ENCODE measurements at regions not wholly inside any gene's neighbourhood (a gene's known extent, or its start where the extent isn't known, plus 50 kb on each side); places are given as distances from the start of the nearest gene placed in this dataset.
"Not testable (repeated sequence)": the region's sequence is repeated elsewhere in the genome, so short reads cannot be mapped to it uniquely, and the experiment has no call there.

GRCh38 chr12:88703790-88704189, 123.5 kb upstream of the KITLG start:
- DNase-seq (ENCODE audit: low spot score in 2 of 2) (no peak), ATAC-seq (replicated peaks; ENCODE audit: extremely low read depth, poor library complexity, severe bottlenecking) (no peak)
- Mint-ChIP-seq H3K36me3 (ENCODE audit: insufficient read depth) (no peaks in the 10 kb centered on the region), H3K4me1 (no peaks in the 10 kb centered on the region), H3K9me3 (peaks cover 17% of the 10 kb centered on the region), H3K27me3 (no peaks in the 10 kb centered on the region), H3K27ac (ENCODE audit: low read depth) (no peak overlapping the region), H3K4me3 (no peak overlapping the region)

- Mint-ChIP-seq H3K27me3 (no peaks in the 10 kb centered on the region), H3K9me3 (peaks cover 10% of the 10 kb centered on the region), H3K27ac (ENCODE audit: low read depth) (no peak overlapping the region), H3K4me1 (no peaks in the 10 kb centered on the region), H3K36me3 (ENCODE audit: insufficient read depth) (no peaks in the 10 kb centered on the region), H3K4me3 (no peak overlapping the region)
- DNase-seq (ENCODE audit: low spot score in 2 of 2) (no peak), ATAC-seq (replicated peaks; ENCODE audit: extremely low read depth, poor library complexity, severe bottlenecking) (no peak)
Observed at GRCh38 chr12:88698471-88698870, 118.2 kb upstream of the KITLG start.

GRCh38 chr12:88693837-88694445, 113.7 kb upstream of the KITLG start:
- Mint-ChIP-seq H3K27me3 (no peaks in the 10 kb centered on the region), H3K9me3 (peaks cover 21% of the 10 kb centered on the region), H3K4me1 (no peaks in the 10 kb centered on the region), H3K4me3 (no peak overlapping the region), H3K36me3 (ENCODE audit: insufficient read depth) (no peaks in the 10 kb centered on the region), H3K27ac (ENCODE audit: low read depth) (no peak overlapping the region)
- ATAC-seq (replicated peaks; ENCODE audit: extremely low read depth, poor library complexity, severe bottlenecking) (no peak), DNase-seq (ENCODE audit: low spot score in 2 of 2) (no peak)

- peaks cover 21% of the 10 kb centered on the region for H3K9me3 Mint-ChIP-seq
- no peak for ATAC-seq (replicated peaks; ENCODE audit: extremely low read depth, poor library complexity, severe bottlenecking)
Observed at GRCh38 chr12:88691811-88692210, 111.5 kb upstream of the KITLG start.

GRCh38 chr12:88684610-88685009, 104.3 kb upstream of the KITLG start:
- Mint-ChIP-seq H3K4me1 (no peaks in the 10 kb centered on the region), H3K36me3 (ENCODE audit: insufficient read depth) (no peaks in the 10 kb centered on the region), H3K27ac (ENCODE audit: low read depth) (no peak overlapping the region), H3K27me3 (no peaks in the 10 kb centered on the region), H3K4me3 (no peak overlapping the region), H3K9me3 (peaks cover 8% of the 10 kb centered on the region)
- DNase-seq (ENCODE audit: low spot score in 2 of 2): no peak
- no peak for ATAC-seq (replicated peaks; ENCODE audit: extremely low read depth, poor library complexity, severe bottlenecking)

More at GRCh38 chr12:88691811-88692210, 111.5 kb upstream of the KITLG start:
- Mint-ChIP-seq H3K27ac (ENCODE audit: low read depth) (no peak overlapping the region), H3K4me3 (no peak overlapping the region), H3K36me3 (ENCODE audit: insufficient read depth) (no peaks in the 10 kb centered on the region), H3K27me3 (no peaks in the 10 kb centered on the region), H3K4me1 (no peaks in the 10 kb centered on the region)
- no peak for DNase-seq (ENCODE audit: low spot score in 2 of 2)

GRCh38 chr12:88684170-88684569, 103.9 kb upstream of the KITLG start:
- Mint-ChIP-seq H3K27me3 (no peaks in the 10 kb centered on the region), H3K4me3 (no peak overlapping the region), H3K9me3 (peaks cover 5% of the 10 kb centered on the region), H3K36me3 (ENCODE audit: insufficient read depth) (no peaks in the 10 kb centered on the region), H3K27ac (ENCODE audit: low read depth) (no peak overlapping the region), H3K4me1 (no peaks in the 10 kb centered on the region)
- no peak for ATAC-seq (replicated peaks; ENCODE audit: extremely low read depth, poor library complexity, severe bottlenecking)
- no peak for DNase-seq (ENCODE audit: low spot score in 2 of 2)

DNA sequence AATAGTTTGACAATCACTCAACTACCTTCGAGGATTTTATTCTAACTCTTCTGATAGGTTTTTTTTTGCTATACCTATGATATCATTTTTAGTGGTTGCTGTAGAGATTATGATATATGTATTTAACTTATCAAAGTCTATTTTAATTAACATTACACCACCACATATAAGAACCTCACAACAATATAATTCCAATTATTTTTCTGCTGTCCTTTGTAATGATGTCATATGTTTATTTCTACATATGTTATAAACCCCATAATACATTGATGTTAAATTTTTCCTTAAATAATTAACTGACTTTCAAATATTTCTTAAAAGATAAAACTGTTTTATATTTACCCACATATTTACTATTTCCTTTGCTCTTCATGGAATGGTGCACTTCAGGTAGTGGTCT, 103.4 kb upstream of the KITLG start:
- Mint-ChIP-seq H3K4me1 (no peaks in the 10 kb centered on the region), H3K4me3 (no peak overlapping the region), H3K36me3 (ENCODE audit: insufficient read depth) (no peaks in the 10 kb centered on the region), H3K27ac (ENCODE audit: low read depth) (no peak overlapping the region), H3K27me3 (no peaks in the 10 kb centered on the region), H3K9me3 (peaks cover 5% of the 10 kb centered on the region)
- ATAC-seq (replicated peaks; ENCODE audit: extremely low read depth, poor library complexity, severe bottlenecking) (no peak), DNase-seq (ENCODE audit: low spot score in 2 of 2) (no peak)

GRCh38 chr12:88681271-88681670, 101.0 kb upstream of the KITLG start:
- DNase-seq (ENCODE audit: low spot score in 2 of 2) (no peak), ATAC-seq (replicated peaks; ENCODE audit: extremely low read depth, poor library complexity, severe bottlenecking) (no peak)
- no peak overlapping the region for H3K27ac Mint-ChIP-seq (ENCODE audit: low read depth)
- no peak overlapping the region for H3K4me3 Mint-ChIP-seq
- peaks cover 5% of the 10 kb centered on the region for H3K9me3 Mint-ChIP-seq
- H3K36me3 Mint-ChIP-seq (ENCODE audit: insufficient read depth): no peaks in the 10 kb centered on the region
- H3K4me1 Mint-ChIP-seq: no peaks in the 10 kb centered on the region
- H3K27me3 Mint-ChIP-seq: no peaks in the 10 kb centered on the region

- Mint-ChIP-seq H3K27ac (ENCODE audit: low read depth) (no peak overlapping the region), H3K4me1 (no peaks in the 10 kb centered on the region), H3K36me3 (ENCODE audit: insufficient read depth) (no peaks in the 10 kb centered on the region), H3K4me3 (no peak overlapping the region), H3K9me3 (peaks cover 5% of the 10 kb centered on the region), H3K27me3 (no peaks in the 10 kb centered on the region)
- ATAC-seq (replicated peaks; ENCODE audit: extremely low read depth, poor library complexity, severe bottlenecking) (no peak), DNase-seq (ENCODE audit: low spot score in 2 of 2) (no peak)
Observed at GRCh38 chr12:88677464-88677863, 97.2 kb upstream of the KITLG start.

DNA sequence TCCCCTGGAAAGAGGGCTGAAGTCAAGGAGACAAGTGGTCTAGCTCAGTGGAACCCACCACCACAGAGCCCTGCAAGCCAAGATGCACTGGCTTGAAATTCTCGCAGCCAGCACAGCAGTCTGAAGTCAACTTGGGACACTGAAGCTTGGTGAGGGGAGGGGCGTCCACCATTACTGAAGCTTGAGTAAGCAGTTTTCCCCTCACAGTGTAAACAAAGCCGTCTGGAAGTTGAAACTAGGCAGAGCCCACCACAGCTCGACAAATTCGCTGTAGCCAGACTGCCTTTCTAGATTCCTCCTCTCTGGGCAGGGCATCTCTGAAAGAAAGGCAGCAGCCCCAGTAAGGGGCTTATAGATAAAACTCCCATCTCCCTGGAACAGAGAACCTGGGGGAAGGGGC, 87.3 kb upstream of the KITLG start:
- peaks cover 13% of the 10 kb centered on the region for H3K9me3 Mint-ChIP-seq
- not testable (repeated sequence) for DNase-seq (ENCODE audit: low spot score in 2 of 2); H3K27me3 Mint-ChIP-seq; H3K27ac Mint-ChIP-seq (ENCODE audit: low read depth); H3K4me1 Mint-ChIP-seq; ATAC-seq (replicated peaks; ENCODE audit: extremely low read depth, poor library complexity, severe bottlenecking); H3K36me3 Mint-ChIP-seq (ENCODE audit: insufficient read depth); H3K4me3 Mint-ChIP-seq

- H3K27me3 Mint-ChIP-seq: no peaks in the 10 kb centered on the region
- H3K4me3 Mint-ChIP-seq: no peak overlapping the region
- DNase-seq (ENCODE audit: low spot score in 2 of 2) (no peak), ATAC-seq (replicated peaks; ENCODE audit: extremely low read depth, poor library complexity, severe bottlenecking) (no peak)
- no peak overlapping the region for H3K27ac Mint-ChIP-seq (ENCODE audit: low read depth)
- peaks cover 7% of the 10 kb centered on the region for H3K9me3 Mint-ChIP-seq
- H3K4me1 Mint-ChIP-seq: no peaks in the 10 kb centered on the region
- peaks cover 3% of the 10 kb centered on the region for H3K36me3 Mint-ChIP-seq (ENCODE audit: insufficient read depth)
Observed at GRCh38 chr12:88665071-88665470, 84.8 kb upstream of the KITLG start.

DNA sequence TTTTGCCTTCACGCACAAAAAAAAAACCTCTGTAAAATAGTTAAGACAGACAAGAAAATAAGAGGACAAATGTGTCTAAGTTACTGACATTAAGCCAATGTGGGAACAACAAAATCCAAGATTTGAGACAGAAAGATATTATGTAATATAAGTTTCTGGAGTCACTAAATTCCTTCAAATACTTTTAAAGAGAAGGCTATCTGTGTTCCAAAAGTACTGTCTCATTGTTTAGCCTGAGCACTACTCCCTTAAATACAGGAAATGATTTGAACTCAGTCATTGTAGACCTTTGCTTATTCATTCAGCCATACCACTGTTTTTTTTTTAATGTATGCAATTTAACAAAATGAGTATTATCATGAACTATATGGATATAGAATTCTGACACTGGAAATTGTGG, 82.7 kb upstream of the KITLG start:
- H3K4me3 Mint-ChIP-seq: no peak overlapping the region
- H3K27me3 Mint-ChIP-seq: no peaks in the 10 kb centered on the region

GRCh38 chr12:88662093-88662492, 81.8 kb upstream of the KITLG start:
- Mint-ChIP-seq H3K9me3 (no peaks in the 10 kb centered on the region), H3K4me1 (no peaks in the 10 kb centered on the region), H3K36me3 (ENCODE audit: insufficient read depth) (no peaks in the 10 kb centered on the region), H3K4me3 (no peak overlapping the region), H3K27ac (ENCODE audit: low read depth) (no peak overlapping the region), H3K27me3 (no peaks in the 10 kb centered on the region)
- no peak for ATAC-seq (replicated peaks; ENCODE audit: extremely low read depth, poor library complexity, severe bottlenecking)
- DNase-seq (ENCODE audit: low spot score in 2 of 2): no peak

More for the DNA sequence above, 82.7 kb upstream of the KITLG start:
- no peak for ATAC-seq (replicated peaks; ENCODE audit: extremely low read depth, poor library complexity, severe bottlenecking)
- Mint-ChIP-seq H3K9me3 (no peaks in the 10 kb centered on the region), H3K4me1 (no peaks in the 10 kb centered on the region), H3K27ac (ENCODE audit: low read depth) (no peak overlapping the region), H3K36me3 (ENCODE audit: insufficient read depth) (no peaks in the 10 kb centered on the region)
- no peak for DNase-seq (ENCODE audit: low spot score in 2 of 2)

DNA sequence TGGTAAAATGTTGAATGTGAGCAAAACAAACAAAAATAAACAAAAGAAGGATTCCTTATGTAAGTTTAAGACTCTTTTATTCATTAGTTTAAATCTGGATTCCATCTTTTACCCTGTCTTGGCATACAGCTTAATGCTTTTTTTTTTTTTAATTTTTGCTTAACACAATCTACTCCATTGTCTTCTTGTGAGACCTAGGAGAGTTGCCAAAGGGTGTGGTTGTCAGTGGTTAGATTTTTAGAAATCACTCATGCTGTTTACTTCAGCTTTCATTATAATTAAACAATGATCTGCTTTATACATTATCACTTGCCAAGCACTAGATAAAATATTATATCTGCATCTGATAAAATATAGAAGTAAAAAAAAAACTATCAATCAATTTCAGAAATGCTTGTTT, 77.7 kb upstream of the KITLG start:
- DNase-seq (ENCODE audit: low spot score in 2 of 2) (no peak), ATAC-seq (replicated peaks; ENCODE audit: extremely low read depth, poor library complexity, severe bottlenecking) (no peak)
- H3K36me3 Mint-ChIP-seq (ENCODE audit: insufficient read depth): no peaks in the 10 kb centered on the region
- no peaks in the 10 kb centered on the region for H3K27me3 Mint-ChIP-seq
- H3K9me3 Mint-ChIP-seq: no peaks in the 10 kb centered on the region
- H3K4me1 Mint-ChIP-seq: no peaks in the 10 kb centered on the region
- no peak overlapping the region for H3K27ac Mint-ChIP-seq (ENCODE audit: low read depth)
- no peak overlapping the region for H3K4me3 Mint-ChIP-seq
